ENCODE measurements at regions not wholly inside any gene's neighbourhood (a gene's known extent, or its start where the extent isn't known, plus 50 kb on each side); places are given as distances from the start of the nearest gene placed in this dataset.

DNA sequence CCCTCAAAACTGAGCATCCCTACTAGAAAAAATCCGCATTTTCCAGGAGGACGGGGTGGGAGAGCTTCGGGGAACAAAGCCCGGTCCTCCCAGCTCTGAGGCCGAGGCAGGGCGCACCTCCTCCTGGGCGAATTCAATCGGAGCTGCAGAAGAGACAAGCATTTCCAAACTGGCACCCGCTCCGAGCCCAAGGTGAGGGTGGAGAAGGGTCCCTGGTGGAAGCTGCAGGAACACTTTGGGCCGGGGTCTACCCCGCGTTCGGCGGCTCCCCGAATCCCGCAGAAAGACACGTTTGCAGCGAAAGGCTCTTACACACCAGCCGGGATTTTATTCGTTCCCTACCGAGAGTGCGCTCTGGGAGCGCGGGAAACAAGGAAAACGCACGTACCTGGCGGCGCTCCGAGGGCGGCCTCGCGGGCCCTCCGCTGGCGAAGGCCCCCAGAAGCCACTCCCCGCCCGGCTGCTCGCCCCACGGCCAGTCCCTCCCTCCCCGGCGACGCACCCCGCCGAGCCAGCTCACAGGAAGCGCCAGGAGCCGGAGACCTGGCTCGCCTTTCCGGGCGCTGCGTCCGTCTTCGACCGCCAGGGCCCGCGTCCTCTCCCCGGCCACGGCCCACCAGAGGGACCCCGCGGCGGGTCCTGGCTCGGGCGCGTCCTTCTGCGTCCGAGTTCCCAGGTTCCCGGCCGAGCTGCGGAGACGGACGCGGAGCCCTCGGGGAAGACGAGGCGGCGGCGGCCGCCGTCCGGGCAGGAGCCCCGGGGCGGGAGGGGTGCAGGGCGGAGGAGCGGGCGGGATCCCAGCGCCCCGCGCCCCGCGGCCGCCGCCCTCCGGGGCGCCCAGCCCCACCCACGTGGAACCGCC is 49.8 kb upstream of the BAHCC1 start:
- DNase-seq, result peak; percentile 83 to 93 (median 84)

Measured in suppressor macrophage treated with lipopolysaccharide for 1 hour (primary cell).